ENCODE measurements at regions not wholly inside any gene's neighbourhood (a gene's known extent, or its start where the extent isn't known, plus 50 kb on each side); places are given as distances from the start of the nearest gene placed in this dataset.

GRCh38 chr11:81970886-81971285 is 762.8 kb downstream of the FAM181B start:
- H3K4me3 Mint-ChIP-seq, result no peak overlapping the region
- TF ChIP-seq, protein P1, sequence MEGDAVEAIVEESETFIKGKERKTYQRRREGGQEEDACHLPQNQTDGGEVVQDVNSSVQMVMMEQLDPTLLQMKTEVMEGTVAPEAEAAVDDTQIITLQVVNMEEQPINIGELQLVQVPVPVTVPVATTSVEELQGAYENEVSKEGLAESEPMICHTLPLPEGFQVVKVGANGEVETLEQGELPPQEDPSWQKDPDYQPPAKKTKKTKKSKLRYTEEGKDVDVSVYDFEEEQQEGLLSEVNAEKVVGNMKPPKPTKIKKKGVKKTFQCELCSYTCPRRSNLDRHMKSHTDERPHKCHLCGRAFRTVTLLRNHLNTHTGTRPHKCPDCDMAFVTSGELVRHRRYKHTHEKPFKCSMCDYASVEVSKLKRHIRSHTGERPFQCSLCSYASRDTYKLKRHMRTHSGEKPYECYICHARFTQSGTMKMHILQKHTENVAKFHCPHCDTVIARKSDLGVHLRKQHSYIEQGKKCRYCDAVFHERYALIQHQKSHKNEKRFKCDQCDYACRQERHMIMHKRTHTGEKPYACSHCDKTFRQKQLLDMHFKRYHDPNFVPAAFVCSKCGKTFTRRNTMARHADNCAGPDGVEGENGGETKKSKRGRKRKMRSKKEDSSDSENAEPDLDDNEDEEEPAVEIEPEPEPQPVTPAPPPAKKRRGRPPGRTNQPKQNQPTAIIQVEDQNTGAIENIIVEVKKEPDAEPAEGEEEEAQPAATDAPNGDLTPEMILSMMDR (conservative IDR thresholded peaks at IDR 0.05), result no peak
- no peaks in the 10 kb centered on the region for H3K4me1 Mint-ChIP-seq
- Histone ChIP-seq H3K23me2 (ENCODE audit: insufficient read length, low read depth, low read length, poor library complexity, severe bottlenecking) (no peaks in the 10 kb centered on the region), H3K23ac (ENCODE audit: insufficient read length, low read depth, low read length) (no peak overlapping the region), H3K4me1 (ENCODE audit: insufficient read depth, low read length) (no peaks in the 10 kb centered on the region), H4K5ac (ENCODE audit: insufficient read length, low read depth, low read length) (no peak overlapping the region), H2AK5ac (ENCODE audit: insufficient read length, low read length) (no peak overlapping the region), H2AFZ (ENCODE audit: low read length) (no peak overlapping the region), H3K79me2 (ENCODE audit: insufficient read depth, low read length) (no peaks in the 10 kb centered on the region), H3K4ac (ENCODE audit: low read depth, low read length) (no peak overlapping the region), H4K91ac (ENCODE audit: insufficient read length, low read depth, low read length) (no peak overlapping the region), H2BK15ac (ENCODE audit: low read depth, low read length) (no peak overlapping the region), H2BK120ac (ENCODE audit: low read depth, low read length, poor library complexity, severe bottlenecking) (no peak overlapping the region), H3K18ac (ENCODE audit: insufficient read length, low read depth, low read length) (no peak overlapping the region), H4K8ac (replicated peaks; ENCODE audit: insufficient read length, low read depth, low read length) (no peak overlapping the region), H2BK20ac (ENCODE audit: low read depth, low read length, poor library complexity, severe bottlenecking) (no peak overlapping the region), H3K14ac (ENCODE audit: insufficient read depth, low read length) (no peak overlapping the region), H3K9ac (ENCODE audit: extremely low read depth, insufficient read length, low read length) (no peak overlapping the region), H3K79me1 (ENCODE audit: insufficient read depth, low read depth, low read length, poor library complexity, severe bottlenecking) (no peaks in the 10 kb centered on the region), H3T11ph (ENCODE audit: low read length) (no peak overlapping the region), H2BK12ac (ENCODE audit: insufficient read length, low read depth, low read length) (no peak overlapping the region), H3K27ac (ENCODE audit: insufficient read length, low read depth, low read length) (no peak overlapping the region), H3K27me3 (ENCODE audit: insufficient read depth, low read length) (no peaks in the 10 kb centered on the region), H2BK5ac (ENCODE audit: insufficient read length, low read length) (no peak overlapping the region), H3K56ac (ENCODE audit: insufficient read length, low read depth, low read length) (no peak overlapping the region), H3K9me3 (ENCODE audit: control insufficient read depth, low read depth, low read length) (no peaks in the 10 kb centered on the region), H3K4me2 (ENCODE audit: insufficient read depth, insufficient read length, low read length) (no peak overlapping the region), H4K20me1 (ENCODE audit: control insufficient read depth, insufficient read depth, insufficient read length) (no peaks in the 10 kb centered on the region)
- WGBS (ENCODE audit: extremely low coverage, insufficient read length, low lambda C conversion rate), result no CpG with 5 or more reads among the region's 3 CpGs
- DNase-seq, result no peak
- no peaks in the 10 kb centered on the region for H3K27me3 Mint-ChIP-seq (ENCODE audit: low read depth)
- H3K36me3 Mint-ChIP-seq (ENCODE audit: insufficient read depth in 1 of 3, low read depth in 3 of 3), result no peaks in the 10 kb centered on the region; a peak in 1 of 7 replicates
- no peaks in the 10 kb centered on the region for H3K9me3 Mint-ChIP-seq
- no peak overlapping the region; a peak in 1 of 7 replicates for H3K27ac Mint-ChIP-seq

Measured in H9 (cell line).